B cell (primary cell): ENCODE measurements at regions not wholly inside any gene's neighbourhood (a gene's known extent, or its start where the extent isn't known, plus 50 kb on each side); places are given as distances from the start of the nearest gene placed in this dataset.

Experiments
- ATAC-seq: fragments of 200-7000 bp; cut with Tn5 transposase; one replicate; pipeline ENCODE4 v1.10.0; 2021; ENCODE audit warnings: low read depth, mild to moderate bottlenecking, moderate number of reproducible peaks, moderate library complexity
- CTCF ChIA-PET: fragments of 350-600 bp; sonication (Branson Sonifier 250); formaldehyde crosslinking; loops from one replicate; lab custom pipeline; 2021; ENCODE audit warnings: antibody characterized with exemption, inconsistent platforms; lab: Charles Lee
- POLR2A ChIA-PET: fragments of 350-600 bp; sonication (Branson Sonifier 250); formaldehyde crosslinking; loops from one replicate; lab custom pipeline; 2021; ENCODE audit warnings: antibody characterized with exemption; lab: Charles Lee
- DNase-seq: peaks from one replicate; pipeline ENCODE4 v3.0.0; 2013
- H2AFZ ChIP-seq: 2 replicates; pipeline ENCODE4 v1.6.1; 2012; ENCODE audit warnings: mild to moderate bottlenecking, low read depth, low read length; ENCODE audit not compliant: insufficient read depth, poor library complexity, severe bottlenecking
- H3K27ac ChIP-seq, 2 donors: 1 replicate in 1 of 2; 2 replicates in 1 of 2; pipeline ENCODE4 v1.5.1; 2012 to 2013; ENCODE audit warnings: low read length in 2 of 2, mild to moderate bottlenecking in 2 of 2, moderate library complexity in 1 of 2
- H3K27me3 ChIP-seq, 4 experiments: fragments of 200-600 bp in 1 of 4; sonication (generic) in 1 of 4; replicated peaks in 1 of 4; 1 replicate in 2 of 4; 2 replicates in 2 of 4; pipeline versions ENCODE4 v1.6.1 to v1.7.0; 2013 to 2016; ENCODE audit warnings: low read length in 3 of 4, mild to moderate bottlenecking in 2 of 4, mixed read lengths in 1 of 4, moderate library complexity in 1 of 4; ENCODE audit not compliant: insufficient read depth in 4 of 4, control insufficient read depth in 3 of 4; ENCODE audit errors: control extremely low read depth in 1 of 4
- H3K36me3 ChIP-seq, 2 experiments: replicated peaks in 1 of 2; 1 replicate in 1 of 2; 2 replicates in 1 of 2; pipeline versions ENCODE4 v1.6.1 to v1.7.1; 2013; ENCODE audit warnings: low read length in 1 of 2; ENCODE audit not compliant: insufficient read depth in 2 of 2, control insufficient read depth in 1 of 2; ENCODE audit errors: control extremely low read depth in 1 of 2, extremely low read depth in 1 of 2
- H3K4me1 ChIP-seq, 2 donors: fragments of 200-600 bp in 1 of 2; sonication (generic) in 1 of 2; 1 replicate in 1 of 2; 2 replicates in 1 of 2; pipeline versions ENCODE4 v1.5.1 to v1.6.1; 2013 to 2017; ENCODE audit warnings: low read length in 2 of 2; ENCODE audit not compliant: control insufficient read depth in 2 of 2, insufficient read depth in 2 of 2
- H3K4me2 ChIP-seq: replicated peaks from 2 replicates; pipeline ENCODE3; 2012; ENCODE audit warnings: mild to moderate bottlenecking, low read depth, low read length; ENCODE audit not compliant: poor library complexity, severe bottlenecking
- H3K4me3 ChIP-seq, 5 experiments: fragments of 200-600 bp in 1 of 5; sonication (generic) in 1 of 5; 1 replicate in 3 of 5; 2 replicates in 2 of 5; pipeline versions ENCODE4 v1.5.1 to v1.7.0; 2011 to 2016; ENCODE audit warnings: low read length in 4 of 5, mild to moderate bottlenecking in 4 of 5, low read depth in 2 of 5, control low read depth in 1 of 5, moderate library complexity in 1 of 5; ENCODE audit not compliant: insufficient read depth in 1 of 5; ENCODE audit errors: control extremely low read depth in 1 of 5, extremely low read depth in 1 of 5
- H3K79me2 ChIP-seq: fragments of 200-600 bp; sonication (generic); one replicate; pipeline ENCODE4 v1.6.0; 2016; ENCODE audit warnings: low read length; ENCODE audit not compliant: control insufficient read depth, insufficient read depth
- H3K9ac ChIP-seq: fragments of 200-600 bp; sonication (generic); 2 replicates; pipeline ENCODE4 v1.6.1; 2017; ENCODE audit warnings: mild to moderate bottlenecking, low read length, moderate library complexity
- H3K9me3 ChIP-seq, 3 donors: one replicate each; pipeline versions ENCODE4 v1.6.1 to v1.7.1; 2013; ENCODE audit warnings: low read length in 2 of 3; ENCODE audit not compliant: control insufficient read depth in 2 of 3, insufficient read depth in 1 of 3; ENCODE audit errors: control extremely low read depth in 1 of 3
- H4K20me1 ChIP-seq: 2 replicates; pipeline ENCODE4 v1.6.0; 2012; ENCODE audit warnings: mild to moderate bottlenecking, low read length; ENCODE audit not compliant: insufficient read depth, control insufficient read depth, poor library complexity, severe bottlenecking
- H3K27ac Mint-ChIP-seq: one replicate; pipeline ENCODE4 v1.8.0; 2021; ENCODE audit warnings: mixed read lengths
- H3K27me3 Mint-ChIP-seq: one replicate; pipeline ENCODE4 v1.8.0; 2021; ENCODE audit warnings: mixed read lengths
- H3K4me1 Mint-ChIP-seq: one replicate; pipeline ENCODE4 v1.8.0; 2021; ENCODE audit warnings: mixed read lengths
- H3K4me3 Mint-ChIP-seq: one replicate; pipeline ENCODE4 v1.8.0; 2021; ENCODE audit warnings: mixed read lengths
- H3K9me3 Mint-ChIP-seq: one replicate; pipeline ENCODE4 v1.8.0; 2022; ENCODE audit warnings: mixed read lengths; ENCODE audit not compliant: insufficient read depth
- CTCF ChIP-seq: fragments of 200-600 bp; IDR thresholded peaks from one replicate; pipeline ENCODE4 v1.8.0; 2022; ENCODE audit warnings: antibody characterized with exemption, mild to moderate bottlenecking
- EZH2 ChIP-seq: IDR thresholded peaks from 2 replicates; pipeline ENCODE4 v1.6.1; 2012; ENCODE audit warnings: borderline replicate concordance, low read depth, mild to moderate bottlenecking, moderate library complexity, low read length; ENCODE audit not compliant: insufficient read depth, poor library complexity, severe bottlenecking
- WGBS: methylation state at CpG from one replicate; pipeline ENCODE4 v1.1.5; 2013; ENCODE audit warnings: missing lambda C conversion rate; ENCODE audit not compliant: insufficient coverage; 5-methylcytosine and 5-hydroxymethylcytosine counted together
- intact Hi-C: fragments of 100-400 bp; cut with micrococcal nuclease; formaldehyde crosslinking; loops from one replicate; pipeline ENCODE4 v1.10.0; 2022

- H3K36me3 ChIP-seq, result no peaks in the 10 kb centered on the region
- POLR2A ChIA-PET, result no interaction called here
- no CpG with 5 or more reads among the region's 3 CpGs for whole genome bisulfite sequencing
- no peak overlapping the region for H3K4me3 ChIP-seq
- Mint-ChIP-seq H3K4me3 (no peak overlapping the region), H3K4me1 (no peaks in the 10 kb centered on the region), H3K9me3 (no peaks in the 10 kb centered on the region), H3K27ac (no peak overlapping the region), H3K27me3 (no peaks in the 10 kb centered on the region)
- no peaks in the 10 kb centered on the region for H3K79me2 ChIP-seq
- H3K27ac ChIP-seq, result no peak overlapping the region
- H3K27me3 ChIP-seq, result no peaks in the 10 kb centered on the region
- TF ChIP-seq CTCF (no peak), EZH2 (no peak)
- no peak overlapping the region for H3K4me2 ChIP-seq
- H2AFZ ChIP-seq, result no peak overlapping the region
- no peaks in the 10 kb centered on the region for H3K4me1 ChIP-seq
- H3K9me3 ChIP-seq, result peaks cover 0 to 3% (median 0%) of the 10 kb centered on the region in 3 donors
- no peaks in the 10 kb centered on the region for H4K20me1 ChIP-seq
- no peak overlapping the region for H3K9ac ChIP-seq
- CTCF ChIA-PET, result no interaction called here
- intact Hi-C loops, result no loop called here
- ATAC-seq (no peak), DNase-seq (no peak)
Observed at GRCh38 chr3:24944805-24945520, 450.3 kb upstream of the THRB start.

GRCh38 chr3:24945563-24945962, 450.9 kb upstream of the THRB start:
- 86% methylated on average over 2 of the region's 2 CpGs for WGBS
- no peaks in the 10 kb centered on the region for H3K27me3 ChIP-seq
- no peak overlapping the region for H2AFZ ChIP-seq
- H3K9ac ChIP-seq, result no peak overlapping the region
- peaks cover 0 to 3% (median 0%) of the 10 kb centered on the region in 3 donors for H3K9me3 ChIP-seq
- no peaks in the 10 kb centered on the region for H4K20me1 ChIP-seq
- no peak overlapping the region for H3K4me3 ChIP-seq
- no peaks in the 10 kb centered on the region for H3K79me2 ChIP-seq
- TF ChIP-seq EZH2 (no peak), CTCF (no peak)
- DNase-seq (no peak), ATAC-seq (no peak)
- ChIA-PET CTCF (no interaction called here), POLR2A (no interaction called here)
- no peak overlapping the region for H3K27ac ChIP-seq
- H3K9me3 Mint-ChIP-seq, result no peaks in the 10 kb centered on the region
- H3K36me3 ChIP-seq, result no peaks in the 10 kb centered on the region
- no peaks in the 10 kb centered on the region for H3K27me3 Mint-ChIP-seq
- no peaks in the 10 kb centered on the region for H3K4me1 Mint-ChIP-seq
- H3K27ac Mint-ChIP-seq, result no peak overlapping the region
- H3K4me2 ChIP-seq, result no peak overlapping the region
- no peak overlapping the region for H3K4me3 Mint-ChIP-seq
- H3K4me1 ChIP-seq, result no peaks in the 10 kb centered on the region
- intact Hi-C loops, result no loop called here
